SKM-1 (cell line): ENCODE measurements at regions not wholly inside any gene's neighbourhood (a gene's known extent, or its start where the extent isn't known, plus 50 kb on each side); places are given as distances from the start of the nearest gene placed in this dataset.

ENCODE experiments used
- DNase-seq: peaks from one replicate; lab custom pipeline; 2025; ENCODE audit not compliant: unreplicated experiment; lab: John Stamatoyannopoulos, UW

DNA sequence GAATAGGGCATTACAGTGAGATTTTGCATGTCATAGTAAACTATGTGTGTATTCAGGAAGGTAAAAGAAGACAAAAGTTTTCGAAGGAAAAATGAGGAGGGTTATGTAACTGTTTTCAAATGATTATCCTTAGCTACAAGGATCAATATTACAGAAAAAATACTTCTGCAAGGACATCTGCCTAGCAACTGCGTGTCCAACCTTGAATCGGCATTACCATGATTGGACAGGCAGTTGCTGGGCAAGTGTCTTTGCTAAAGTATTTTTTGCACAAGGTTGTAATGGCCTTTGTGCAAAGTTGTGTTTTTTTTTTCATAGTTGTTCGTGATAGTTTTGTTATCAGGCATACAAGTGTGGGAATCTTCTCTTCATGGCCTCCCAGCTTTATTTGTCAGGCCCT lies 136.8 kb downstream of the FASLG start:
- no peak for DNase-seq

- peak; percentile 23 for DNase-seq
Measured at GRCh38 chr1:172799804-172800203, 140.9 kb downstream of the FASLG start.

GRCh38 chr1:172801771-172802322 lies 142.9 kb downstream of the FASLG start:
- DNase-seq: no peak

DNA sequence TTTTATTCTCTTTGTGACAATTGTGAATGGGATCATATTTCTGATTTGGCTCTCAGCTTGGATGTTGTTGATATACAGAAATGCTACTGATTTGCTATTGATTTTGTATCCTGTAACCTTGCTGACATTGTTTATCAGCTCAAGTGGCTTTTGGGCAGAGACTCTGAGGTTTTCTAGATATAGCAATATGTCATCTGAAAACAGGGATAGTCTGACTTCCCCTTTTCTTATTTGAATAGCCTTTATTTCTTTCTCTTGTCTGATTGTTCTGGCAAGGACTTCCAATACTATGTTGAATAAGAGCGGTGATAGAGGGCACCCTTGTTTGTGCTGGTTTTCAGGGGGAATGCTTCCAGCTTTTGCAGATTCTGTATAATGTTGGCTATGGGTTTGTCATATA lies 150.8 kb downstream of the FASLG start:
- peak; percentile 26 for DNase-seq

- no peak for DNase-seq
Measured at GRCh38 chr1:172810480-172811175, 151.7 kb downstream of the FASLG start.

- DNase-seq: no peak
Measured at GRCh38 chr1:172811694-172812093, 152.8 kb downstream of the FASLG start.

GRCh38 chr1:172812118-172812517 lies 153.2 kb downstream of the FASLG start:
- DNase-seq: no peak

- DNase-seq: no peak
Measured at GRCh38 chr1:172813330-172813729, 154.4 kb downstream of the FASLG start.

- no peak for DNase-seq
Measured at GRCh38 chr1:172814428-172814827, 155.5 kb downstream of the FASLG start.

GRCh38 chr1:172815740-172816139 lies 156.8 kb downstream of the FASLG start:
- DNase-seq: no peak

- DNase-seq: no peak
Measured at GRCh38 chr1:172818841-172819527, 160.1 kb downstream of the FASLG start.

- DNase-seq: no peak
Measured at GRCh38 chr1:172820475-172821158, 161.7 kb downstream of the FASLG start.

- DNase-seq: no peak
Measured at GRCh38 chr1:172821609-172822274, 162.8 kb downstream of the FASLG start.

DNA sequence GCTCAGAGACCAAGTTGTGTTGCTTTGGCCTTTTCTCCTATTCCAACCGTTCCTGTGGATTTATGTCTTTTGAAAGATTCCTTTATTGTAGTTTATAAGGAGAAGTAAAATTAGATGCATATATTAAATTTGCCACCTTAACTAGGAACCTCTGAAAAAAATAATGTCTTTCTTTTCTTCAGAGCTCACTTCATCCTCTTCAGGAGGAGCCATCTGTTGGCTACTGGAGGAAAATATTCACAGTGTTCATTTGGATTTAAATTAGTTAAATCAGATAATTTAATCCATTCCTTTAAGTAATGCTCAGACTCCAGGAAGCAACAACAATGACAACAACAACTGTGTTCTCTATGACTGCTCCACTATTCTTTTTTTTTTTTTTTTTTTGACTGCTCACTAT lies 164.0 kb downstream of the FASLG start:
- no peak for DNase-seq

GRCh38 chr1:172823534-172823933 lies 164.6 kb downstream of the FASLG start:
- DNase-seq: no peak

DNA sequence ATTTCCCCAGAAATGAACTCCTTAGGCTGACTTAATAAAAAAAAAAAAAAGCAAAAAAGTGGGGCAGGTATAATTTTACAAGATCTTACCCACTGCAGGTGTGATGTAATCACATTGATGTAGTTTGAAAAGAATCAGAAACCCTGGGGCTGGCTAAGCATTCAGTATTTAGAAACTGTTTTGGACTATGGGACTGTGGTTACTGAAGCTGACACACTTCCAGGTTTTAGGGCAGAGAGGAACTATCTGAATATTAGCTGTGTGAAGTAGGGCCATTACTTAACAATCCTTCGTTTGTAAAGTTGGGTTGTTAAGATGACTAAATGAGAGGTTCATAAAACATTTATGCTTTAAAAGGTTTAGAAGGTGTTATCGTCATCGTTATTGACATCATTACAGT lies 165.3 kb downstream of the FASLG start:
- peak; percentile 69 for DNase-seq

DNA sequence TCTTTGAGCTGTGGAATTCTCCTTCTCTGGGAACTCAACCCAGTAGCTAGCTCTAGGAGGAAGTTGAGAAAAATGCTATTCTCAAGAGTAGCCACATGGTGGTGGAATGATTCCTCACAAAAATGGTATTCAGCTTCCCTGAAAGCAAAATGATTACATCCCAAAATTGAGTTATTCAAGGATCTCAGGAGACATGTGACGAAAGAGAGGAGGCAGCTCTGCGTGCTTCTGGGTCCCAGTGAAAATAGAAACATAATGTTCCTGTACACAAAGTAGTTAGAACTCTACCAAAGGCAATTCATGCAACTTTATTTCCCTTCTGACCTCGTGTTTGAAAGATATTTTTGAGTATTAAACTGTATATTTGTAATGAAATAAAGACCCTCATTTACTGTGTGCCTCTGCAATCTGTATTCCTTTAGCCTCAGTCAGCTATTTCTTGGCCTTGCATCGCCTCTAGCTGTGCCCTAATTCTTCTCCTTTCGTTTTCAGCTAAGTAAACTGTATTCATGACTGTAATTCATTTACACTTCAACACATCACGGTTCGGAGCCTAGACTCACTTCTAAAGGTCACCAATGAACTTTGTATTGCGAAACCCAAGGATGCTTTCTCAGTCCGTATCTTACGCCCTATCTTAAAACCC lies 167.3 kb downstream of the FASLG start:
- peak; percentile 67 for DNase-seq

- DNase-seq: peak; percentile 17
Measured at GRCh38 chr1:172827301-172827700, 168.4 kb downstream of the FASLG start.

DNA sequence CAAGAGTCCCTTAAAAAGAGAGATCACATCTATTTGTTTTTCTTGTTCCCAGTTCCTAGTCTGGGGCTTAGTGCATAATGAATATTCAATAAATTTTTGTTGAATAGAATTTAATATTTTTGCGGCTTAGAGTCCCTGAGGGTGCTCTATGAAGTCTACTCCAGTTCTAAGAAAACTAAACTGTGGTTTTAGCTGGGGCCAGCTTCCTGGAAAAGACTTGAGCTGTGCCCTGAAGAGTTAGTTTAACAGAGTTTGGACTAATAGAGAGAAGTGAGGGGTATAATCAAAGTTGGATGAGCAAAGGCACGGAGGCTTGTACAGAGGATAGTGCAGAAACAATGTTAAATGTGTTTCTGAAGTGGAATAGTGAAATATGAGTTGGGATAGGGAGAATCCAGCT lies 168.9 kb downstream of the FASLG start:
- DNase-seq: no peak

GRCh38 chr1:172832006-172832725 lies 173.3 kb downstream of the FASLG start:
- DNase-seq: no peak
